ENCODE measurements at regions not wholly inside any gene's neighbourhood (a gene's known extent, or its start where the extent isn't known, plus 50 kb on each side); places are given as distances from the start of the nearest gene placed in this dataset.

GRCh38 chr5:109531262-109531661, 121.5 kb upstream of the PJA2 start:
- TF ChIP-seq, protein P1, sequence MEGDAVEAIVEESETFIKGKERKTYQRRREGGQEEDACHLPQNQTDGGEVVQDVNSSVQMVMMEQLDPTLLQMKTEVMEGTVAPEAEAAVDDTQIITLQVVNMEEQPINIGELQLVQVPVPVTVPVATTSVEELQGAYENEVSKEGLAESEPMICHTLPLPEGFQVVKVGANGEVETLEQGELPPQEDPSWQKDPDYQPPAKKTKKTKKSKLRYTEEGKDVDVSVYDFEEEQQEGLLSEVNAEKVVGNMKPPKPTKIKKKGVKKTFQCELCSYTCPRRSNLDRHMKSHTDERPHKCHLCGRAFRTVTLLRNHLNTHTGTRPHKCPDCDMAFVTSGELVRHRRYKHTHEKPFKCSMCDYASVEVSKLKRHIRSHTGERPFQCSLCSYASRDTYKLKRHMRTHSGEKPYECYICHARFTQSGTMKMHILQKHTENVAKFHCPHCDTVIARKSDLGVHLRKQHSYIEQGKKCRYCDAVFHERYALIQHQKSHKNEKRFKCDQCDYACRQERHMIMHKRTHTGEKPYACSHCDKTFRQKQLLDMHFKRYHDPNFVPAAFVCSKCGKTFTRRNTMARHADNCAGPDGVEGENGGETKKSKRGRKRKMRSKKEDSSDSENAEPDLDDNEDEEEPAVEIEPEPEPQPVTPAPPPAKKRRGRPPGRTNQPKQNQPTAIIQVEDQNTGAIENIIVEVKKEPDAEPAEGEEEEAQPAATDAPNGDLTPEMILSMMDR (conservative IDR thresholded peaks at IDR 0.05) = no peak
- no peak for TF ChIP-seq ZFX (IDR thresholded peaks at IDR 0.05)
- H3K27ac ChIP-seq = no peak overlapping the region

- no peak for TF ChIP-seq ZFX (IDR thresholded peaks at IDR 0.05)
- TF ChIP-seq, protein P1 (conservative IDR thresholded peaks at IDR 0.05) = no peak
- no peak overlapping the region for H3K27ac ChIP-seq
These were observed 120.2 kb upstream of the PJA2 start for GRCh38 chr5:109529987-109530386.

GRCh38 chr5:109529520-109529919, 119.7 kb upstream of the PJA2 start:
- TF ChIP-seq ZFX (IDR thresholded peaks at IDR 0.05) = no peak
- TF ChIP-seq, protein P1 (conservative IDR thresholded peaks at IDR 0.05) = no peak
- H3K27ac ChIP-seq = no peak overlapping the region

- TF ChIP-seq, protein P1 (conservative IDR thresholded peaks at IDR 0.05) = no peak
- no peak for TF ChIP-seq ZFX (IDR thresholded peaks at IDR 0.05)
- H3K27ac ChIP-seq = no peak overlapping the region
These were observed 114.8 kb upstream of the PJA2 start for GRCh38 chr5:109524555-109524954.

GRCh38 chr5:109524026-109524425, 114.3 kb upstream of the PJA2 start:
- H3K27ac ChIP-seq = no peak overlapping the region

DNA sequence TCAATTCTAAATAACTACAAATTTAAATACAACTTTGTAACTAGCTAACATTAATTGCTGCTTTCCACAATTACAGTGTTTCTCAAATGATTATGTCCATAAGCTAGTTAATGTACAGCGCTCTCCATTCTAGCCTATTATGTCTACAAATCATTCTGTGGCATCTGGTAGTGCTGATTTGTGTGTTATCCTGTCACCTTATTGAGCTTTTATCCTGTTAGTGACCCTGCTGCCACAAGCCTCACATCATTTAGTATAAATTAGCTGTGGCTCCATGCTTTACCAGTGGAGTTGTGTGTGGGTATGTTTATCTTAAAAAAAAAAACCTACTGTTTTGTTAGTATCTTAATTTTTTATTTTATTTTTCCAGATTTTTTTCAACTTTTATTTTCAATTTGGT, 112.6 kb upstream of the PJA2 start:
- H3K27ac ChIP-seq = no peak overlapping the region
- TF ChIP-seq, protein P1 (conservative IDR thresholded peaks at IDR 0.05) = no peak
- TF ChIP-seq ZFX (IDR thresholded peaks at IDR 0.05) = no peak

More at GRCh38 chr5:109524026-109524425, 114.3 kb upstream of the PJA2 start:
- TF ChIP-seq ZFX (IDR thresholded peaks at IDR 0.05) = no peak
- TF ChIP-seq, protein P1 (conservative IDR thresholded peaks at IDR 0.05) = no peak

GRCh38 chr5:109519416-109519815, 109.6 kb upstream of the PJA2 start:
- H3K27ac ChIP-seq = no peak overlapping the region
- no peak for TF ChIP-seq ZFX (IDR thresholded peaks at IDR 0.05)
- TF ChIP-seq, protein P1 (conservative IDR thresholded peaks at IDR 0.05) = no peak
